HG03060 (cell line): ENCODE measurements at regions not wholly inside any gene's neighbourhood (a gene's known extent, or its start where the extent isn't known, plus 50 kb on each side); places are given as distances from the start of the nearest gene placed in this dataset.

Source experiments
- ATAC-seq: cut with Tn5 transposase; IDR thresholded peaks from one replicate; pipeline ENCODE4 v1.9.1; 2021; ENCODE audit warnings: low read depth, moderate number of reproducible peaks; ENCODE audit not compliant: unreplicated experiment

DNA sequence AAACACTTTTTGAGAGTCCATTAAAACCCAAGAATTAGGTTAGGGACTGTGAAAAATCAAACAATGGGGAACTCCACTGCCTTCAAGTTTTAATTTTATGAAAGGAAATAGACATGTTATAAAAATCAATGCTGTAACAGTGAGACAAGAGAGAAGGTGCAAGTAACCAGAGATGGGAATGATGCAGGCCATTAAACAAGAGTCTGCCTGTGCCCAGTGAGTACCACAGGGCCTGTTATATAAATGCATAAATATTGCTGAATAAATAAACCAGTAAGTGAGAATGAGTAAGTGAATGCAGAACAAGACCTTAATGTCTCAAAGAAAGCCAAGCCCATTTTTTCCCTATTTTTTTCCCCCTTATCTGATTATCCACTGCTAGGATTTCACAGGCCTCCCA lies 53.3 kb upstream of the BMP2K start:
- ATAC-seq, result no peak
